Kidney (tissue), 13 donors: ENCODE measurements at regions not wholly inside any gene's neighbourhood (a gene's known extent, or its start where the extent isn't known, plus 50 kb on each side); places are given as distances from the start of the nearest gene placed in this dataset.

ENCODE experiments used
- DNase-seq, 5 donors: peaks; one replicate each; pipeline ENCODE4 v3.0.0-alpha.2; 2013 to 2020
- FAIRE-seq: peaks from 2 replicates; lab custom pipeline; 2012; peaks lifted over from hg19 to GRCh38; lab: Jason Lieb, UNC
- H3K27ac ChIP-seq, 2 donors: one replicate each; pipeline ENCODE4 v1.7.0; 2013; ENCODE audit warnings: low read depth in 2 of 2, low read length in 2 of 2, inconsistent platforms in 1 of 2
- H3K27me3 ChIP-seq: one replicate; pipeline ENCODE4 v1.7.1; 2013; ENCODE audit warnings: low read length, inconsistent platforms; ENCODE audit not compliant: control insufficient read depth, insufficient read depth
- H3K36me3 ChIP-seq, 3 donors: one replicate each; pipeline versions ENCODE4 v1.7.0 to v1.7.1; 2013; ENCODE audit warnings: low read length in 3 of 3, control low read depth in 1 of 3, inconsistent platforms in 1 of 3; ENCODE audit not compliant: insufficient read depth in 3 of 3, control insufficient read depth in 2 of 3
- H3K4me1 ChIP-seq, 3 donors: one replicate each; pipeline versions ENCODE4 v1.7.0 to v1.7.1; 2013; ENCODE audit warnings: low read length in 3 of 3, inconsistent platforms in 1 of 3, low read depth in 1 of 3; ENCODE audit not compliant: control insufficient read depth in 2 of 3, insufficient read depth in 2 of 3
- H3K4me3 ChIP-seq, 3 donors: one replicate each; pipeline versions ENCODE4 v1.7.0 to v1.8.1; 2013; ENCODE audit warnings: low read length in 3 of 3, control low read depth in 1 of 3, inconsistent platforms in 1 of 3
- H3K9ac ChIP-seq, 3 donors: one replicate each; pipeline versions ENCODE4 v1.7.0 to v1.7.1; 2013; ENCODE audit warnings: low read length in 3 of 3, control low read depth in 1 of 3, inconsistent platforms in 1 of 3
- H3K9me3 ChIP-seq, 3 donors: one replicate each; pipeline versions ENCODE4 v1.7.0 to v1.7.1; 2013; ENCODE audit warnings: low read length in 3 of 3, control low read depth in 1 of 3, inconsistent platforms in 1 of 3; ENCODE audit not compliant: control insufficient read depth in 2 of 3, insufficient read depth in 1 of 3
- intact Hi-C: fragments of 100-400 bp; cut with DNase I; formaldehyde crosslinking; loops from one replicate; pipeline ENCODE4 v1.11.1; 2022
- TF ChIP-seq, protein P1 (sequence below): IDR thresholded peaks from 3 replicates; pipeline ENCODE4 v1.5.1; 2012; ENCODE audit warnings: mild to moderate bottlenecking, moderate library complexity, borderline replicate concordance; ENCODE audit not compliant: insufficient read depth; ENCODE audit errors: extremely low read depth
- donor health status: control.
- donor health status: control.
- donor health status: control.
- donor health status: control.
- donor health status: control.
- donor health status: DM: yes; HTN: yes; CAD: no.
- donor health status: Normal renal cell carcinoma (clear cell type).

DNA sequence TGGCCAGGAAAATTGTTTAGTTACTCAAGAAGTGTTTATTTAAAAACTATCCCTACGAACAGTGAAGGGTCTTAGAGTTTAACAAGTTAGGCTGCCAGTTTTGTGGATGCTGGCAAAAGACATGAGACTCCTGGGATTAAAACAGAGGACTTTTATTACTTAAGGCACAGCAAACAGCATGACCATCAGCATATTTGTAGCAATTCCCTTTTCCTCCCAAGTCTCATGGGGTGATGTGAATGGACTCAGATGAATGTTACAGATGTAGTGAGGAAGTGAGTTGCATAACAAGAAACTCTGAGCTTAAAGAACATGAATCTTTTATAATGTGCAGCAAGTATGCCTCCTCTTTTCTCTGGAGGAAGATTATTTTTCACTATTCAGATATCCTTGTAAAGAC lies 695.8 kb downstream of the RPS29 start:
- DNase-seq (peak in 1 of 5 donors; percentile 34), FAIRE-seq (no peak)
- TF ChIP-seq, protein P1, sequence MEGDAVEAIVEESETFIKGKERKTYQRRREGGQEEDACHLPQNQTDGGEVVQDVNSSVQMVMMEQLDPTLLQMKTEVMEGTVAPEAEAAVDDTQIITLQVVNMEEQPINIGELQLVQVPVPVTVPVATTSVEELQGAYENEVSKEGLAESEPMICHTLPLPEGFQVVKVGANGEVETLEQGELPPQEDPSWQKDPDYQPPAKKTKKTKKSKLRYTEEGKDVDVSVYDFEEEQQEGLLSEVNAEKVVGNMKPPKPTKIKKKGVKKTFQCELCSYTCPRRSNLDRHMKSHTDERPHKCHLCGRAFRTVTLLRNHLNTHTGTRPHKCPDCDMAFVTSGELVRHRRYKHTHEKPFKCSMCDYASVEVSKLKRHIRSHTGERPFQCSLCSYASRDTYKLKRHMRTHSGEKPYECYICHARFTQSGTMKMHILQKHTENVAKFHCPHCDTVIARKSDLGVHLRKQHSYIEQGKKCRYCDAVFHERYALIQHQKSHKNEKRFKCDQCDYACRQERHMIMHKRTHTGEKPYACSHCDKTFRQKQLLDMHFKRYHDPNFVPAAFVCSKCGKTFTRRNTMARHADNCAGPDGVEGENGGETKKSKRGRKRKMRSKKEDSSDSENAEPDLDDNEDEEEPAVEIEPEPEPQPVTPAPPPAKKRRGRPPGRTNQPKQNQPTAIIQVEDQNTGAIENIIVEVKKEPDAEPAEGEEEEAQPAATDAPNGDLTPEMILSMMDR = no peak
- no peak overlapping the region for H3K27ac ChIP-seq
- H3K9me3 ChIP-seq = no peaks in the 10 kb centered on the region
- no peaks in the 10 kb centered on the region for H3K36me3 ChIP-seq
- intact Hi-C loops = no loop called here
- H3K9ac ChIP-seq = no peak overlapping the region
- H3K4me3 ChIP-seq = no peak overlapping the region
- H3K27me3 ChIP-seq = no peaks in the 10 kb centered on the region
- no peaks in the 10 kb centered on the region for H3K4me1 ChIP-seq

DNA sequence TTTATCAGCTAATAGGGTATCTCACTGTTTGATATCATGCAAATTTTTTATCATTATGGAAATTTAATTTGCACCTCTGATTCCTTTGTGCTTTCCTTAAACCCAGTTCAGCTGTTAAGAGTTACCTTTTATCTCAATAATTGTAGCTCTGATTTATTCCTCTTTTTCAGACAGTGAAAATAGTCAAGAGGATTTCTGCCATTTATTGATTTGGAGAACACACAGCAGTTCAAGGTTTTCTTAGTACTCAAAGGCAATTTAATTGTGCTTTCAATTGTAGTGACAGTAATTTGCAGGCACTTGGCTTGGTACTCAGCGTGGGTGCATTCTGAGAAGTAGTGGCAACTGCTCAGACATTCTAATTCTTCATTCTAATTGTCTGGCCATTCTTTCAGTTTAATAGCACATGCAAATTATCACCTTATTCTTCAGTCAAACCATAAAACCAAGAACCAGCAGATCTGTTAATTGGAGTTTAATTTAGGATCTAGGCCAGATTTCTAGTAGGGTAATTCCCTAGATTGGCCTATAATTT lies 709.3 kb downstream of the RPS29 start:
- intact Hi-C loops = no loop called here
- DNase-seq = no peak
- no peak for FAIRE-seq

DNA sequence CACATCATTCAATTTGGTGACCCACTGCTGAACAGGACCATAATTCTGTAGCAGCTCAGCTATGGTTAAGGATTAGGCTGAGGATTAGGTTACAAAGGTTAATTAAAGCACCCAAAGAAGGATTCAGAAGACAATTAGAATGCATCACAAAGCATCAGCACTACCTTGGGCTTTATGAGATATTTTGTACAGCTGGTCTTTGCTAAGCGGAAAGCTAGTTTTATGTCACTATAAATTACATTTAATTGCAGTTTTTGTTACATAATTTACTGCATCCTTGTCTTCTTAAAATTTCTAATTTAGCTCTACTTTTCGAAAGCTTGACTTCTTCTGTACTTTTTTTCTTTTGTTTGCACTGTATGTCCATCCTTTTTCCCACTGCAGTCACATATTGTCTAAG lies 711.5 kb downstream of the RPS29 start:
- Histone ChIP-seq H3K4me3 (no peak overlapping the region), H3K36me3 (no peaks in the 10 kb centered on the region), H3K27ac (no peak overlapping the region), H3K9ac (no peak overlapping the region), H3K9me3 (no peaks in the 10 kb centered on the region), H3K4me1 (no peaks in the 10 kb centered on the region), H3K27me3 (no peaks in the 10 kb centered on the region)
- FAIRE-seq (no peak), DNase-seq (peak in 2 of 5 donors; percentile 61)
- intact Hi-C loops = no loop called here
- TF ChIP-seq, protein P1 = no peak

More for the DNA sequence above, 709.3 kb downstream of the RPS29 start:
- Histone ChIP-seq H3K4me1 (no peaks in the 10 kb centered on the region), H3K36me3 (no peaks in the 10 kb centered on the region), H3K27me3 (no peaks in the 10 kb centered on the region), H3K27ac (no peak overlapping the region), H3K9ac (no peak overlapping the region), H3K9me3 (no peaks in the 10 kb centered on the region), H3K4me3 (no peak overlapping the region)
- TF ChIP-seq, protein P1 = no peak

DNA sequence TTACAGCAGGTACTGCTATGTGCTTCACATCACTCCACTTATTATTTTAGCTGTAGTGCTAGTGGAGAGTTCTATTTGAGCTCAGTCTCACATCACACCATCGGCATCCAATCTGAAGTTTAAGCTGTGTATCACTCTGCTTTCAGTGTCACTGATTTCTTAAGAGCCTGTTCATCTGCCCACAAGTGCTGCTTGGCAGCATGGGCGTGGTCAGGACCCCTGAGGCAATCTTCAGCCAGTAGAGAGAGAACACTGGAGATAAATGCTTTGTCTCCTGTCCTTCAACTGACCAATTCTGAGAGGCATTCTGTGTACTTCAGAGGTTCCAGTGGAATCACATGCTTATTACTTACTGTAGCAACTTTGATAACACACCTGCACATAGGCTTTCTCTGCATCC lies 728.8 kb downstream of the RPS29 start:
- Histone ChIP-seq H3K27me3 (no peaks in the 10 kb centered on the region), H3K4me1 (no peaks in the 10 kb centered on the region), H3K9me3 (no peaks in the 10 kb centered on the region), H3K27ac (no peak overlapping the region), H3K36me3 (no peaks in the 10 kb centered on the region), H3K9ac (no peak overlapping the region), H3K4me3 (no peak overlapping the region)
- TF ChIP-seq, protein P1 = no peak
- no peak for DNase-seq
- FAIRE-seq = no peak
- intact Hi-C loops = no loop called here
